Neuron (in vitro differentiated cells): ENCODE measurements at regions not wholly inside any gene's neighbourhood (a gene's known extent, or its start where the extent isn't known, plus 50 kb on each side); places are given as distances from the start of the nearest gene placed in this dataset.
"Not testable (repeated sequence)": the region's sequence is repeated elsewhere in the genome, so short reads cannot be mapped to it uniquely, and the experiment has no call there.

Experiments
- H2AFZ ChIP-seq: one replicate; pipeline ENCODE4 v1.6.1; 2013; ENCODE audit warnings: low read depth, mild to moderate bottlenecking, inconsistent platforms, low read length, moderate library complexity
- H3K27me3 ChIP-seq: one replicate; pipeline ENCODE4 v1.6.1; 2013; ENCODE audit warnings: low read length; ENCODE audit not compliant: insufficient read depth
- H3K36me3 ChIP-seq: one replicate; pipeline ENCODE4 v1.6.1; 2013; ENCODE audit warnings: low read length; ENCODE audit not compliant: insufficient read depth
- H3K4me1 ChIP-seq: one replicate; pipeline ENCODE4 v1.6.1; 2013; ENCODE audit warnings: low read length; ENCODE audit not compliant: insufficient read depth
- H3K4me3 ChIP-seq: 2 replicates; pipeline ENCODE4 v1.5.1; 2013; ENCODE audit warnings: mild to moderate bottlenecking, low read length, moderate library complexity
- H3K9me3 ChIP-seq: one replicate; pipeline ENCODE4 v1.6.1; 2013; ENCODE audit warnings: low read length

DNA sequence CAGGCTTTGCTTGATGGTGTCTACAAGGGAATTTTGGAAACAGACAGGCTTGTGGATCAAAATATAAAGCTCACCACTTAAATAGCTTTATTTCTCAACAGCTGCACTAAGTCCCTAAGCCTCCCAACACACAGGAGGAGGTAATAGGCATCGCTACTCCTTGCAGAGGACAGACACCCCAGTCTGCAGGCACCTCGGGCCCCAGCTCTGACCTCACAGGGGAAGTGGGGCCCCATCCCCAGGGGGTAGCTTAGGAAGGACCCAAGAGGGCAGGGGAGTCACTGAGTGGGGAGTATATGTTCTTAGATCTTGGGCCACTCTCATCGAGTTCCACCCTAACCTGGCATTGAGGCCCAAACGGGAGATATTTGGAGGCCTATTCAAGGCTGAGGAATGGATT lies 66.7 kb upstream of the XPA start:
- Histone ChIP-seq H3K36me3 (no peaks in the 10 kb centered on the region), H3K4me3 (no peak overlapping the region), H2AFZ (no peak overlapping the region), H3K4me1 (no peaks in the 10 kb centered on the region), H3K9me3 (no peaks in the 10 kb centered on the region), H3K27me3 (peaks cover 14% of the 10 kb centered on the region)

DNA sequence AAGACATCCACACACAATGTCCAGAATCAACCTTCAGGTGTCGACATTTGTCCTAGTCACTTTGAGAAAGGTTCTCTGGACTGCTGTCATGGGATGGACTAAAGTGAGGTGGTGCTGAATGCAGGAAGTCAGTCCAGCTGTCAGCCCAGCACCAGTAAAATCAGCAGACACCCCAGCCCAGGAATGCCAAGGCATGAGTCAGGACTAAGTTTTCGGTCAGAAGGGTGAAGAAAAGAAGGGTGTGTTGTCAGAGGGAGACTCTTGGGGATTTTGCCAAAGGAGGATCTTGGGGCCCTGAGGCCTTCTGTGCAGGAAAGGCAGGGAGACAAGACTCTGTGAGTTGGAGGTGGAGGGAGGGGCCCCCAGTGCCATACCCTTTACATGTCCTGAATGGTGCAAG lies 69.0 kb upstream of the XPA start:
- peaks cover 22% of the 10 kb centered on the region for H3K27me3 ChIP-seq
- H3K4me1 ChIP-seq: no peaks in the 10 kb centered on the region
- no peaks in the 10 kb centered on the region for H3K36me3 ChIP-seq
- H2AFZ ChIP-seq: no peak overlapping the region
- no peak overlapping the region for H3K4me3 ChIP-seq
- H3K9me3 ChIP-seq: no peaks in the 10 kb centered on the region

DNA sequence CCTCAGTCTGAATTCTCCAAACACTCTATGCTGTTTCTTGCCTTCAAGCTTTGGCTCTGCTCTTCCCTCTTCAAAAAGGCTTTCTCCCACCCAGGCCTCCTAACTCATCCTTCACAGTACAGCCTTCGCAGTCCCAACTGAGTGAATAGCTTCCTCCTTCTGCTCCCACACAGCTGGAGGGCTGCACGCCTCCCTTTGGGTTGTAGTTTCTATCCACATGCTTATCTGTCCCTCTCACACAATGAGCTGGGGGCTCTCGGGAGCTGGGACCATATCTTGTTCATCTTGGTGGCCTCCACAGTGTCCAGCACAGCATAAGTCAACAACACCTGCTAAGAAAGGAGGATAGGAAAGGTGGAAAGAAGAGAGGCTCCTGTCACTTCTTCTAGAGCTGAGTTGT lies 69.5 kb upstream of the XPA start:
- Histone ChIP-seq H3K4me3 (no peak overlapping the region), H3K36me3 (no peaks in the 10 kb centered on the region), H3K9me3 (no peaks in the 10 kb centered on the region), H3K4me1 (no peaks in the 10 kb centered on the region), H3K27me3 (peaks cover 22% of the 10 kb centered on the region), H2AFZ (no peak overlapping the region)

DNA sequence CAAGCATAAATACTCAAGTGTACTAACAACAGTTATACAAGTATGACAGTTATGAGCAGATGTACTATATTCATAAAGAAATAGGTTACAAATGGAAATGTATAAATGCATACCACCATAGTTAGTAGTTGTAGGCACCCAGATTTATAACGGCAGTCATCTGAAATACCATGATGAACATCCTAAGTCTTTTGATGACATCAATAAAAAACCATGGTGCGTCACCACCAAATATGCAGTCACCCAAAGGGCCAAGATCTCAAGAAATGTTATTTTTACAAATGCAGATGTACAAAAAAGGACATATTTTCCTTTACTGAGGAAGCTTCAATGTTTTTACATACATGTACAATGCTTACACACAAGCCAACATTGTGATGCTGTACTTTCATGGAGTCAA lies 70.8 kb upstream of the XPA start:
- peaks cover 17% of the 10 kb centered on the region for H3K27me3 ChIP-seq

GRCh38 chr9:97768746-97769145 lies 71.6 kb upstream of the XPA start:
- Histone ChIP-seq H3K27me3 (peaks cover 21% of the 10 kb centered on the region), H3K4me1 (no peaks in the 10 kb centered on the region), H3K36me3 (no peaks in the 10 kb centered on the region), H2AFZ (no peak overlapping the region), H3K4me3 (no peak overlapping the region), H3K9me3 (no peaks in the 10 kb centered on the region)

More for the DNA sequence above, 70.8 kb upstream of the XPA start:
- H3K9me3 ChIP-seq: no peaks in the 10 kb centered on the region
- H3K4me3 ChIP-seq: no peak overlapping the region
- no peaks in the 10 kb centered on the region for H3K4me1 ChIP-seq
- no peak overlapping the region for H2AFZ ChIP-seq
- no peaks in the 10 kb centered on the region for H3K36me3 ChIP-seq

GRCh38 chr9:97769208-97769607 lies 72.1 kb upstream of the XPA start:
- no peaks in the 10 kb centered on the region for H3K4me1 ChIP-seq
- no peak overlapping the region for H2AFZ ChIP-seq
- no peaks in the 10 kb centered on the region for H3K36me3 ChIP-seq
- no peak overlapping the region for H3K4me3 ChIP-seq
- no peaks in the 10 kb centered on the region for H3K9me3 ChIP-seq
- peaks cover 26% of the 10 kb centered on the region for H3K27me3 ChIP-seq

DNA sequence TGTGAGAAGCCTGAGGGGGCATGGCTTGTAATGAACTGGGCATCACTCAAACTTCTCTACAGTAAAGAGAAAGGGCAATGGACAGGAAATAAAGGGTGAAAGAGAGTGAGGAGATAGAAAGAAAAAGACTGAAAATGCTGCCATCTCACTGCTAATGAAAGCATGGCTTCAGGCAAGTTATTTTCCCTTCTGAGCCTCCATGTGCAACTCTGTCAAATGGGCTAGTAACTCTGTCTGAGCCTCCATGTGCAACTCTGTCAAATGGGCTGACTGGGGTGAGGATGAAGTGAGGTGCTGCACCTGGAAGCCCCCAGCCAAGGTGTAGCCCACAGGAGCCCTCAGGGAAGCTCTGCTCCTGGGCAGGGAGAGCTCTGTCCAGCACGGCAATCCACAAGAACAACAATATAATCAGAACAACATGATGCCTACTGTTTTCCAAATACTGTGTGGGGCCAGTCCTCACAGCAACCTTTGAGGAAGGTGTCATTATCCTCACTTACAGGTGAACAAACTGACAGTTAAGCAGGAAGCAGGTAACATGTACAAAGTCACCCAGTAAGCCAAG lies 73.8 kb upstream of the XPA start:
- Histone ChIP-seq H3K4me3 (no peak overlapping the region), H3K36me3 (no peaks in the 10 kb centered on the region), H3K4me1 (no peaks in the 10 kb centered on the region), H3K27me3 (peaks cover 29% of the 10 kb centered on the region), H2AFZ (no peak overlapping the region), H3K9me3 (no peaks in the 10 kb centered on the region)

- Histone ChIP-seq H3K27me3 (peaks cover 28% of the 10 kb centered on the region), H3K4me3 (no peak overlapping the region), H2AFZ (no peak overlapping the region), H3K4me1 (no peaks in the 10 kb centered on the region), H3K9me3 (no peaks in the 10 kb centered on the region), H3K36me3 (no peaks in the 10 kb centered on the region)
These were observed 74.5 kb upstream of the XPA start for GRCh38 chr9:97771641-97772040.

DNA sequence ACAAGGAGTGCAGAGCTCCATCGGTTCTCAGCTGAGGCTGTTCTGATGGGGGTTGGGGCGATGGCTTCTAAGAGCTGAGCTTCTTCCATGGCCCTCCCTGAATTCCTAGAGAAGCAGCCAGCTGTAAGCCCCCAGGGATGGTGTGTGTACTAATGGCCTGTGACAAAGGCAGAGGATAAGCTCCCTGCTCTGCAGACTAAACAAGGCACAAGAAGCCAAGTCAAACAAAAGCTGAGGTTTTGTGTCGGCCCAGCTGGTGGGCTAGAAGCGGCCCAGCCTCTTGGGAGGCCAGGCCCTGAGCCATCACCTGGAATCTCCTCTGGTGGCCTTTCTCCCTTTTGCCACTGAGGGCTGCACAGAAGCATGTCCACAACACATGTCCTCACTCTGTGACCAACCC lies 75.0 kb upstream of the XPA start:
- H2AFZ ChIP-seq: no peak overlapping the region
- H3K9me3 ChIP-seq: no peaks in the 10 kb centered on the region
- no peaks in the 10 kb centered on the region for H3K4me1 ChIP-seq
- peaks cover 28% of the 10 kb centered on the region for H3K27me3 ChIP-seq
- H3K36me3 ChIP-seq: no peaks in the 10 kb centered on the region
- no peak overlapping the region for H3K4me3 ChIP-seq

- H3K4me1 ChIP-seq: no peaks in the 10 kb centered on the region
- H2AFZ ChIP-seq: no peak overlapping the region
- H3K36me3 ChIP-seq: no peaks in the 10 kb centered on the region
- peaks cover 28% of the 10 kb centered on the region for H3K27me3 ChIP-seq
- no peaks in the 10 kb centered on the region for H3K9me3 ChIP-seq
- H3K4me3 ChIP-seq: no peak overlapping the region
These were observed 76.0 kb upstream of the XPA start for GRCh38 chr9:97773091-97773490.

- Histone ChIP-seq H3K9me3 (no peaks in the 10 kb centered on the region), H3K36me3 (no peaks in the 10 kb centered on the region), H3K4me3 (no peak overlapping the region), H3K4me1 (no peaks in the 10 kb centered on the region), H3K27me3 (peaks cover 28% of the 10 kb centered on the region), H2AFZ (no peak overlapping the region)
These were observed 76.6 kb upstream of the XPA start for GRCh38 chr9:97773723-97774122.

DNA sequence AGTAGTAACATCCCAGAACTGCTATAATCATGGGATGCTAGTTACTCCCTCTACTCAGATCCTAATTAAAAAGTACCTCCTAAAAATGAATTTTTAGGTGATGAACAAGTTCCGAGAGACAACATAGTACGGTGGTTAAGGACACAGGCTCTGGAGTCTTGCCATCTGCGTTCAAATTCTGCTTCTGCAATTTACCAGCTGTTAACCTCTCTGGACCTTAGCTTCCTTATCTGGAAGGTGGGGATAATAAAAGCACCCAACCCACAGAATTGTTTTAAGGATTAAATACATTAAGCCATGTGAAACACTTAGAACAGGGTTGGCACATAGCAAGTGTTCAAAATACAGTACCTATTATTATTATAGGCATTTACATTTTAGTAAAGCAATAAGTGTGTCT lies 77.5 kb upstream of the XPA start:
- H3K36me3 ChIP-seq: no peaks in the 10 kb centered on the region
- H3K4me3 ChIP-seq: no peak overlapping the region
- no peaks in the 10 kb centered on the region for H3K9me3 ChIP-seq
- no peaks in the 10 kb centered on the region for H3K4me1 ChIP-seq
- H3K27me3 ChIP-seq: peaks cover 23% of the 10 kb centered on the region
- H2AFZ ChIP-seq: no peak overlapping the region

- H3K4me3 ChIP-seq, H3K9me3 ChIP-seq, H3K36me3 ChIP-seq, H3K4me1 ChIP-seq, H2AFZ ChIP-seq: not testable (repeated sequence)
- peaks cover 22% of the 10 kb centered on the region for H3K27me3 ChIP-seq
These were observed 74.3 kb upstream of the FOXE1 start for GRCh38 chr9:97778740-97779139.

GRCh38 chr9:97779608-97780007 lies 73.4 kb upstream of the FOXE1 start:
- peaks cover 15% of the 10 kb centered on the region for H3K27me3 ChIP-seq
- no peaks in the 10 kb centered on the region for H3K36me3 ChIP-seq
- no peak overlapping the region for H3K4me3 ChIP-seq
- H2AFZ ChIP-seq: no peak overlapping the region
- no peaks in the 10 kb centered on the region for H3K9me3 ChIP-seq
- H3K4me1 ChIP-seq: no peaks in the 10 kb centered on the region
